Liver (tissue), 8 donors: ENCODE measurements at regions not wholly inside any gene's neighbourhood (a gene's known extent, or its start where the extent isn't known, plus 50 kb on each side); places are given as distances from the start of the nearest gene placed in this dataset.

Experiments
- DNase-seq: peaks from one replicate; pipeline ENCODE4 v3.0.0-alpha.2; 2017; ENCODE audit warnings: low spot score
- H3K27ac ChIP-seq, 2 donors: one replicate each; pipeline ENCODE4 v1.7.0; 2013; ENCODE audit warnings: inconsistent platforms in 2 of 2, low read length in 2 of 2, control low read depth in 1 of 2, low read depth in 1 of 2, mild to moderate bottlenecking in 1 of 2
- H3K27me3 ChIP-seq, 4 donors: one replicate each; pipeline versions ENCODE4 v1.6.1 to v1.7.0; 2013; ENCODE audit warnings: low read length in 3 of 4, inconsistent platforms in 1 of 4, mild to moderate bottlenecking in 1 of 4, moderate library complexity in 1 of 4; ENCODE audit not compliant: control insufficient read depth in 4 of 4, insufficient read depth in 4 of 4
- H3K36me3 ChIP-seq, 4 donors: one replicate each; pipeline versions ENCODE4 v1.6.1 to v1.7.0; 2013; ENCODE audit warnings: low read length in 3 of 4, mild to moderate bottlenecking in 3 of 4, low read depth in 1 of 4, moderate library complexity in 1 of 4; ENCODE audit not compliant: control insufficient read depth in 4 of 4, insufficient read depth in 3 of 4
- H3K4me1 ChIP-seq, 4 donors: one replicate each; pipeline versions ENCODE4 v1.6.1 to v1.7.0; 2013; ENCODE audit warnings: low read length in 3 of 4, mild to moderate bottlenecking in 3 of 4, moderate library complexity in 1 of 4; ENCODE audit not compliant: control insufficient read depth in 4 of 4, insufficient read depth in 4 of 4
- H3K4me3 ChIP-seq, 3 donors: one replicate each; pipeline versions ENCODE4 v1.6.1 to v1.7.0; 2013; ENCODE audit warnings: low read length in 3 of 3, control low read depth in 1 of 3, low read depth in 1 of 3, mild to moderate bottlenecking in 1 of 3
- H3K9ac ChIP-seq, 2 donors: one replicate each; pipeline ENCODE4 v1.7.0; 2013; ENCODE audit warnings: low read length in 2 of 2, mild to moderate bottlenecking in 2 of 2, moderate library complexity in 2 of 2, control low read depth in 1 of 2, low read depth in 1 of 2
- H3K9me3 ChIP-seq, 4 donors: one replicate each; pipeline versions ENCODE4 v1.6.1 to v1.7.0; 2013; ENCODE audit warnings: low read length in 3 of 4; ENCODE audit not compliant: control insufficient read depth in 4 of 4
- EGR1 ChIP-seq, 2 donors: IDR thresholded peaks; 2 replicates each; pipeline ENCODE4 v1.6.1; 2016 to 2018; ENCODE audit warnings: antibody characterized with exemption in 2 of 2, low read depth in 2 of 2
- FOXA1 ChIP-seq: IDR thresholded peaks from 2 replicates; pipeline ENCODE4 v1.6.1; 2016; ENCODE audit warnings: antibody characterized with exemption
- FOXA2 ChIP-seq: IDR thresholded peaks from 2 replicates; pipeline ENCODE4 v1.6.1; 2016; ENCODE audit warnings: antibody characterized with exemption
- HNF4A ChIP-seq, 2 donors: conservative IDR thresholded peaks; 2 replicates each; pipeline ENCODE4 v1.6.1; 2016; ENCODE audit warnings: antibody characterized with exemption in 2 of 2, mild to moderate bottlenecking in 2 of 2
- HNF4G ChIP-seq: IDR thresholded peaks from 2 replicates; pipeline ENCODE4 v1.6.1; 2016; ENCODE audit warnings: antibody characterized with exemption
- NR2F2 ChIP-seq: IDR thresholded peaks from 2 replicates; pipeline ENCODE4 v1.6.1; 2016; ENCODE audit warnings: antibody characterized with exemption
- RAD21 ChIP-seq, 2 donors: IDR thresholded peaks; 2 replicates each; pipeline ENCODE4 v1.6.1; 2016; ENCODE audit warnings: antibody characterized with exemption in 2 of 2, mild to moderate bottlenecking in 2 of 2
- RXRA ChIP-seq, 2 donors: IDR thresholded peaks; 2 replicates each; pipeline ENCODE4 v1.6.1; 2017 to 2018; ENCODE audit warnings: antibody characterized with exemption in 2 of 2, mild to moderate bottlenecking in 1 of 2
- SP1 ChIP-seq: IDR thresholded peaks from 2 replicates; pipeline ENCODE4 v1.6.1; 2018; ENCODE audit warnings: antibody characterized with exemption, mild to moderate bottlenecking
- YY1 ChIP-seq: IDR thresholded peaks from 2 replicates; pipeline ENCODE4 v1.6.1; 2016; ENCODE audit warnings: antibody characterized with exemption, mild to moderate bottlenecking
- WGBS: extraction: QIAGEN DNeasy Blood & Tissue Kit; methylation state at CpG from one replicate; pipeline ENCODE4 v1.1.7; 2013; 5-methylcytosine and 5-hydroxymethylcytosine counted together
- TF ChIP-seq, protein P1 (sequence below): fragments of 150-350 bp; IDR thresholded peaks from 2 replicates; pipeline ENCODE4 v1.5.1; 2017; ENCODE audit warnings: improper control_type of control experiment, low read depth, low read length; ENCODE audit not compliant: missing input control
- TF ChIP-seq, protein P2 (sequence below): IDR thresholded peaks from 2 replicates; pipeline ENCODE4 v1.6.1; 2016; ENCODE audit warnings: antibody characterized with exemption, mild to moderate bottlenecking
- donor health status: healthy.
- donor health status: healthy.
- donor health status: healthy.
- donor health status: healthy.
- donor health status: healthy.

DNA sequence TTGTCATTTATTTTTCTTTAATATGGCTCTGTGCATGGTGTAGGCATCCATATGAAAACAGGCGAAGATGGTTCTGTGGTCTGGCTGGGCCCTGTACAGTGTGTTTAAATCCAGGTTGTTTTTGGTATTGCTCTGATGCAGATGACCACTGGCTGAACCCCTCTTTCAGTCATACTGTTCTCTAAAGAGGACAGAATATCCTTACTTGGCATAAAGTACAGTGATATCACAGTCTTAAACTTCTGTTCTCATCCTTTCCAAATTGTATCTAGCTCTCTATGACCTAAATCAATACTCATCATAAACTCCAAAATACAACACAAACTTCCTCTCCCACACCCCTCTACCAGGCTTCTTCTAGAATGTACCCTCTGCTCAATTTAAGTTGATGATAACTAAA is 252.7 kb upstream of the FAR2 start:
- Histone ChIP-seq H3K4me3 (no peak overlapping the region), H3K27ac (no peak overlapping the region), H3K9ac (no peak overlapping the region), H3K4me1 (no peaks in the 10 kb centered on the region), H3K9me3 (peaks cover 0 to 2% (median under 1%) of the 10 kb centered on the region in 4 donors), H3K36me3 (no peaks in the 10 kb centered on the region), H3K27me3 (no peaks in the 10 kb centered on the region)
- WGBS: 92% methylated on average over 1 of the region's 1 CpG
- DNase-seq: no peak
- TF ChIP-seq YY1: no peak

DNA sequence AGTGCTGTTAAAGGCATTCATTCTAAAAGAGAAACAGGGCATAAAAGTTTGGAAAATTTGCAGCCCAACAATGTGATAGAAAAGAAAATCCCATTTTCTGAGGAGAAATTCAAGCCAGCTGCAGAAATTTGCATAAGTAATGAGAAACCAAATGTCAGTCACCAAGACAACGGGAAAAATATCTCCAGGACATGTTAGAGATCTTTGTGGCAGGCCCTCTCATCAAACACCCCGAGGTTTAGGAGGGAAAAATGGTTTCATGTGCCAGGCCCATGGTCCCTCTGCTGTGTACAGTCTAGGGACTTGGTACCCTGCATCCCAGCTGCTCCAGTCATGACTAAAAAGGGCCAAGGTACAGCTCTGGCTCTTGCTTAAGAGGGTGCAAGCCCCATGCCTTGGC is 251.0 kb upstream of the FAR2 start:
- TF ChIP-seq, protein P1, sequence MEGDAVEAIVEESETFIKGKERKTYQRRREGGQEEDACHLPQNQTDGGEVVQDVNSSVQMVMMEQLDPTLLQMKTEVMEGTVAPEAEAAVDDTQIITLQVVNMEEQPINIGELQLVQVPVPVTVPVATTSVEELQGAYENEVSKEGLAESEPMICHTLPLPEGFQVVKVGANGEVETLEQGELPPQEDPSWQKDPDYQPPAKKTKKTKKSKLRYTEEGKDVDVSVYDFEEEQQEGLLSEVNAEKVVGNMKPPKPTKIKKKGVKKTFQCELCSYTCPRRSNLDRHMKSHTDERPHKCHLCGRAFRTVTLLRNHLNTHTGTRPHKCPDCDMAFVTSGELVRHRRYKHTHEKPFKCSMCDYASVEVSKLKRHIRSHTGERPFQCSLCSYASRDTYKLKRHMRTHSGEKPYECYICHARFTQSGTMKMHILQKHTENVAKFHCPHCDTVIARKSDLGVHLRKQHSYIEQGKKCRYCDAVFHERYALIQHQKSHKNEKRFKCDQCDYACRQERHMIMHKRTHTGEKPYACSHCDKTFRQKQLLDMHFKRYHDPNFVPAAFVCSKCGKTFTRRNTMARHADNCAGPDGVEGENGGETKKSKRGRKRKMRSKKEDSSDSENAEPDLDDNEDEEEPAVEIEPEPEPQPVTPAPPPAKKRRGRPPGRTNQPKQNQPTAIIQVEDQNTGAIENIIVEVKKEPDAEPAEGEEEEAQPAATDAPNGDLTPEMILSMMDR: no peak
- TF ChIP-seq, protein P2, sequence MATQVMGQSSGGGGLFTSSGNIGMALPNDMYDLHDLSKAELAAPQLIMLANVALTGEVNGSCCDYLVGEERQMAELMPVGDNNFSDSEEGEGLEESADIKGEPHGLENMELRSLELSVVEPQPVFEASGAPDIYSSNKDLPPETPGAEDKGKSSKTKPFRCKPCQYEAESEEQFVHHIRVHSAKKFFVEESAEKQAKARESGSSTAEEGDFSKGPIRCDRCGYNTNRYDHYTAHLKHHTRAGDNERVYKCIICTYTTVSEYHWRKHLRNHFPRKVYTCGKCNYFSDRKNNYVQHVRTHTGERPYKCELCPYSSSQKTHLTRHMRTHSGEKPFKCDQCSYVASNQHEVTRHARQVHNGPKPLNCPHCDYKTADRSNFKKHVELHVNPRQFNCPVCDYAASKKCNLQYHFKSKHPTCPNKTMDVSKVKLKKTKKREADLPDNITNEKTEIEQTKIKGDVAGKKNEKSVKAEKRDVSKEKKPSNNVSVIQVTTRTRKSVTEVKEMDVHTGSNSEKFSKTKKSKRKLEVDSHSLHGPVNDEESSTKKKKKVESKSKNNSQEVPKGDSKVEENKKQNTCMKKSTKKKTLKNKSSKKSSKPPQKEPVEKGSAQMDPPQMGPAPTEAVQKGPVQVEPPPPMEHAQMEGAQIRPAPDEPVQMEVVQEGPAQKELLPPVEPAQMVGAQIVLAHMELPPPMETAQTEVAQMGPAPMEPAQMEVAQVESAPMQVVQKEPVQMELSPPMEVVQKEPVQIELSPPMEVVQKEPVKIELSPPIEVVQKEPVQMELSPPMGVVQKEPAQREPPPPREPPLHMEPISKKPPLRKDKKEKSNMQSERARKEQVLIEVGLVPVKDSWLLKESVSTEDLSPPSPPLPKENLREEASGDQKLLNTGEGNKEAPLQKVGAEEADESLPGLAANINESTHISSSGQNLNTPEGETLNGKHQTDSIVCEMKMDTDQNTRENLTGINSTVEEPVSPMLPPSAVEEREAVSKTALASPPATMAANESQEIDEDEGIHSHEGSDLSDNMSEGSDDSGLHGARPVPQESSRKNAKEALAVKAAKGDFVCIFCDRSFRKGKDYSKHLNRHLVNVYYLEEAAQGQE: no peak
- no peak for TF ChIP-seq RAD21 (IDR thresholded peaks at IDR 0.05)
- TF ChIP-seq HNF4A (conservative IDR thresholded peaks at IDR 0.05): no peak
- TF ChIP-seq EGR1 (IDR thresholded peaks at IDR 0.05; ENCODE audit: low read depth in 2 of 2): no peak
- TF ChIP-seq NR2F2: no peak
- TF ChIP-seq FOXA2: no peak
- no peak for TF ChIP-seq YY1
- TF ChIP-seq HNF4G: no peak
- no peak for TF ChIP-seq SP1
- no peak for TF ChIP-seq RXRA (IDR thresholded peaks at IDR 0.05)
- no peak for TF ChIP-seq FOXA1
- 52% methylated on average over 2 of the region's 2 CpGs for WGBS
- no peaks in the 10 kb centered on the region for H3K4me1 ChIP-seq

DNA sequence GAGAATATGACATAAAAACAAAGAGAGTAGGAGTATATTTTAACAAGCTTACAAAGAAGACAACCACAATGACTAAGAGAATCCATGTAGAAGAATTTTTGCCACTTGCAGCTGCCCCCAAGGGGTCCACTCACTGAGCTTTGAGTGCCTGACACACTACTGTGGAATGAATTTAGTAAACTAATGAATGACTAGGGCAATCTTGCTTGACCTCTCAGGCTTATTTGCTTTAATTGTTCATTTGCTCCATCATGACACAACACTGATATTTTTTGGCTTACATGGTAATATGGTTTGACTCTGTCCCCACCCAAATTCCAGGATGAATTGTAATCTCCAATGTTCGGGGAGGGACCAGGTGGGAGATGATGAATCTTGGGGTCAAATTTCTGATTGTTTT is 249.1 kb upstream of the FAR2 start:
- no peaks in the 10 kb centered on the region for H3K27me3 ChIP-seq
- peaks cover 0 to 2% (median under 1%) of the 10 kb centered on the region in 4 donors for H3K9me3 ChIP-seq
- WGBS: 90% methylated on average over 1 of the region's 1 CpG
- H3K27ac ChIP-seq: no peak overlapping the region
- DNase-seq: no peak
- no peaks in the 10 kb centered on the region for H3K4me1 ChIP-seq
- H3K36me3 ChIP-seq: no peaks in the 10 kb centered on the region
- no peak overlapping the region for H3K4me3 ChIP-seq
- TF ChIP-seq, protein P2: no peak
- no peak overlapping the region for H3K9ac ChIP-seq

More for the DNA sequence above, 251.0 kb upstream of the FAR2 start:
- Histone ChIP-seq H3K9ac (no peak overlapping the region), H3K36me3 (no peaks in the 10 kb centered on the region), H3K27ac (no peak overlapping the region), H3K4me3 (no peak overlapping the region), H3K27me3 (no peaks in the 10 kb centered on the region), H3K9me3 (peaks cover 0 to 2% (median under 1%) of the 10 kb centered on the region in 4 donors)
- no peak for DNase-seq
